SK-N-MC (cell line): ENCODE measurements at regions not wholly inside any gene's neighbourhood (a gene's known extent, or its start where the extent isn't known, plus 50 kb on each side); places are given as distances from the start of the nearest gene placed in this dataset.

Experiments used
- EZH2 ChIP-seq: fragments of 200-600 bp; sonication (generic); IDR thresholded peaks from one replicate; pipeline ENCODE4 v1.6.1; 2017; ENCODE audit warnings: antibody characterized with exemption
- FOXP2 ChIP-seq: optimal IDR thresholded peaks from 2 replicates; pipeline ENCODE3; 2011; ENCODE audit warnings: mild to moderate bottlenecking, moderate library complexity; ENCODE audit not compliant: insufficient read depth; ENCODE audit errors: extremely low read length, control extremely low read depth
- POLR2AphosphoS5 ChIP-seq: IDR thresholded peaks from 2 replicates; pipeline ENCODE4 v1.6.1; 2012; ENCODE audit warnings: mild to moderate bottlenecking, low read depth, low read length, borderline replicate concordance

- no peak for TF ChIP-seq EZH2
- no peak for TF ChIP-seq POLR2AphosphoS5
- no peak for TF ChIP-seq FOXP2
Measured at GRCh38 chr1:4932311-4933030, 278.1 kb downstream of the AJAP1 start.
